Fibroblast of the conjunctiva (primary cell): ENCODE measurements at regions not wholly inside any gene's neighbourhood (a gene's known extent, or its start where the extent isn't known, plus 50 kb on each side); places are given as distances from the start of the nearest gene placed in this dataset.
"Not testable (repeated sequence)": the region's sequence is repeated elsewhere in the genome, so short reads cannot be mapped to it uniquely, and the experiment has no call there.

Experiments used
- DNase-seq: peaks from one replicate; pipeline ENCODE4 v3.0.0-alpha.2; 2010; ENCODE audit warnings: low read depth

DNA sequence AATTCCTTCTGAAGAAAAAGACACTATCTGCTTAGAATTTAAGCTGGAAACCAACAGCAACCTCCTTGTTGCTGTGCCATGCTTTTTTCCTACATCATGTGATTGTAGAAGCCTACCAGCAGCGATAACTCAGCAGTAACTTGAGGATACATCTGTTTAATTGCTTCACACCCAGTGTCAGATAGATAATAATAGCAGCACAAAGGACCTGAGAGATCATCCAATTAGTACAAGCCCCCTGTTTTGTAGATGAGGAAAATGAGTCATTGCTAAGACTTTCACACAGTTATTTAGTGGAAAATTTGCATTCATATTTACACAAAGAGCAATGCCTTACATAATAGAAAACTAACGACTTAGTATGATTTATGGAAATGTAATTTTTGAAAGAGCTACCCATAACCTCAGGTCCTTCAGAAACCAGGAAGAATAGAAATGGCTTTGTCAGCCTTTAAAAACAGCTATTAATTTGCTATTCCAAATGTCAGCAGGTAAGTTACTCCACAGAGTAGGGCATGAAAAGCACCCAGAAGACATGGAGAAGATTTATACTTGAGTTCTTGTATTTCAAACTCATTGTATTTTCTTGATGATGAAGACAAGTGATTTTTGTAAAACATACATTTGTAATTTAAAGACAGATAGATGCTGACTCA is 93.7 kb upstream of the SGCG start:
- no peak for DNase-seq

GRCh38 chr13:23087880-23088279 is 92.9 kb upstream of the SGCG start:
- DNase-seq, result no peak

DNA sequence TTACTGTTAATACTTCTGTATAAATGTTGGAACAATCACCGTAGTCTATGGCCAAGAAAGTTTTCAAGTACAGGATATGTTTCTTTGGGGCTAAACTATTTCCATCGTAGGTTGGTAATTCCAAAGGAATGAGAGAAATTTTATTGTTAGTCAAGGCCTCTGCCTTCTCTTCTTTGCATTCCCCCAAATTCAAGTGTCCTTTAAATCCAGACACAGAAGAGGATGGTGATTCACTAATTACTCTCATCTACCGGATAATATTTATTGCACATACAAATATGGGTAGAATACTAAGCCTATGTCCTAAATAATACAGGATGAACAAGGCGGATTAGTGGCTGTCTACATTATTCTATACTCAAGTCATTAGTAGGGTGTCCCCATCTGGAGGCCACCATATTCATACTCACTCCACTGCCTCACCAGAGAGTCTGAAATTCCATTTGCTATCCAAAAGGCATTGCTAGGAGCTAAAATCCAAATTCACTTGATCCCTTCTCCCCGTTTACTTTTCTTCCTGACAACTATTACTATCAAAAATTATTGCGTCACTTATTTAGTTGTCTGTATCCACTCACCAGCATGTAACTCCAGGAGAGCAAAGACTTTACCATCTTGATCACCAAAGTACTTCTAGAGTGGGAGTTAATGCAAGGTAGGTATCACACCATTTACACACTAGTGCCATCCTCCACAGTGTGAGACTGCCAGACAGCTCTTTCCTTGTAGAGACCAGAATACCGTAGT is 82.4 kb upstream of the SGCG start:
- DNase-seq, result no peak

- no peak for DNase-seq
Observed at GRCh38 chr13:23105051-23105450, 75.7 kb upstream of the SGCG start.

DNA sequence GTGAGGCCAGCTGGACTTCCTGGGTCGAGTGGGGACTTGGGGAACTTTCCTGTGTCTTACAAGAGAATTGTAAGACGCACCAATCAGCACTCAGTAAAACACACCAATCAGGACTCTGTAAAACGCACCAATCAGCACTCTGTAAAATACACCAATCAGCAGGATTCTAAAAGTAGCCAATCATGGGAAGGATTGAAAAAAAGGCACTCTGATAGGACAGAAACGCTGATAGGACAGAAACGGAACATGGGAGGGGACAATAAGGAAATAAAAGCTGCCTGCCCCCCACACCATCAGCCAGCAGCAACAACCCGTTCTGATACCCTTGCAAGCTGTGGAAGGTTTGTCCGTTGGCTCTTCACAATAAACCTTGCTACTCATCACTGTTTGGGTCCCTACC is 73.1 kb upstream of the SGCG start:
- DNase-seq, result no peak

DNA sequence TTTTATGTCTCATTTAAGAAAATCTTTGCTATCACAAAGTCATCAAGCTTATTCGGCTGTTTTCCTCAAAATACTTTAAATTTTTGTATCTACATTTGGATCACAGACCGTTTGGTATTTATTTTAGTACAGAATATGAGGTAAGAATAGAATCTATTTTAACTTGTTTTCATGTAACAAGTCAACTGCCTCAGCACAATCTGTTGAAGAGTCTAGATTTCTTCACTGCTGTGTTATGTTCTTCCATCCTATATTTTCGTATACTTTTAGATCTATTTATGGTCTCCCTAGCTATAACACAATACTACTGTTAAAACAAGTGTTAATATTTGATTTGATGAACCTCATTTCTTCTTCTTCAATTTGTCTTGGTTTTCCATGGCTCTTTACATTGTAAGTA is 61.6 kb upstream of the SGCG start:
- DNase-seq, result no peak

- DNase-seq, result not testable (repeated sequence)
Observed at GRCh38 chr13:23127540-23127939, 53.2 kb upstream of the SGCG start.

GRCh38 chr13:23129331-23129730 is 51.4 kb upstream of the SGCG start:
- no peak for DNase-seq
